UCSD-AML1 (cell line): ENCODE measurements at regions not wholly inside any gene's neighbourhood (a gene's known extent, or its start where the extent isn't known, plus 50 kb on each side); places are given as distances from the start of the nearest gene placed in this dataset.

Experiments
- DNase-seq: peaks from one replicate; lab custom pipeline; 2025; ENCODE audit not compliant: unreplicated experiment; lab: John Stamatoyannopoulos, UW

GRCh38 chr6:94121094-94121493 lies 701.7 kb upstream of the EPHA7 start:
- no peak for DNase-seq

- DNase-seq: no peak
Measured at GRCh38 chr6:94099072-94099471, 679.7 kb upstream of the EPHA7 start.

GRCh38 chr6:94095961-94096360 lies 676.6 kb upstream of the EPHA7 start:
- no peak for DNase-seq

GRCh38 chr6:94089941-94090340 lies 670.6 kb upstream of the EPHA7 start:
- DNase-seq: no peak

GRCh38 chr6:94088870-94089269 lies 669.5 kb upstream of the EPHA7 start:
- no peak for DNase-seq

GRCh38 chr6:94074764-94075163 lies 655.4 kb upstream of the EPHA7 start:
- DNase-seq: no peak

GRCh38 chr6:94071835-94072234 lies 652.5 kb upstream of the EPHA7 start:
- DNase-seq: no peak

GRCh38 chr6:94065707-94066337 lies 646.5 kb upstream of the EPHA7 start:
- no peak for DNase-seq

GRCh38 chr6:94052749-94053148 lies 633.4 kb upstream of the EPHA7 start:
- DNase-seq: no peak

- no peak for DNase-seq
Measured at GRCh38 chr6:94050515-94050914, 631.2 kb upstream of the EPHA7 start.

- no peak for DNase-seq
Measured at GRCh38 chr6:94049001-94049400, 629.6 kb upstream of the EPHA7 start.

- DNase-seq: no peak
Measured at GRCh38 chr6:94045099-94045829, 625.9 kb upstream of the EPHA7 start.

GRCh38 chr6:94041945-94042709 lies 622.8 kb upstream of the EPHA7 start:
- no peak for DNase-seq

GRCh38 chr6:94036024-94036423 lies 616.7 kb upstream of the EPHA7 start:
- no peak for DNase-seq

GRCh38 chr6:94027374-94027773 lies 608.0 kb upstream of the EPHA7 start:
- DNase-seq: no peak

GRCh38 chr6:94026575-94026974 lies 607.2 kb upstream of the EPHA7 start:
- no peak for DNase-seq

- no peak for DNase-seq
Measured at GRCh38 chr6:94005835-94006234, 586.5 kb upstream of the EPHA7 start.

GRCh38 chr6:93992976-93993375 lies 573.6 kb upstream of the EPHA7 start:
- DNase-seq: no peak

- DNase-seq: no peak
Measured at GRCh38 chr6:93989630-93990029, 570.3 kb upstream of the EPHA7 start.

- peak; percentile 8 for DNase-seq
Measured at GRCh38 chr6:93985953-93986352, 566.6 kb upstream of the EPHA7 start.

- no peak for DNase-seq
Measured at GRCh38 chr6:93975159-93975558, 555.8 kb upstream of the EPHA7 start.

- DNase-seq: no peak
Measured at GRCh38 chr6:93974332-93974731, 555.0 kb upstream of the EPHA7 start.
